K562 (cell line): ENCODE measurements at regions not wholly inside any gene's neighbourhood (a gene's known extent, or its start where the extent isn't known, plus 50 kb on each side); places are given as distances from the start of the nearest gene placed in this dataset.

Experiments used
- CUX1 ChIP-seq: fragments of 200-800 bp; sonication (Bioruptor generic); IDR thresholded peaks from 2 replicates; pipeline ENCODE4 v1.6.1; 2016; ENCODE audit warnings: missing genetic modification characterization, missing compliant biosample characterization
- DMBX1 ChIP-seq: fragments of 250-450 bp; sonication (Bioruptor Pico); IDR thresholded peaks from 2 replicates; pipeline ENCODE4 v1.8.0; 2022; ENCODE audit warnings: inconsistent platforms, mild to moderate bottlenecking, moderate library complexity, borderline replicate concordance
- EGR1 ChIP-seq: fragments of 450-650 bp; conservative IDR thresholded peaks from 2 replicates; pipeline ENCODE4 v1.6.1; 2017; ENCODE audit warnings: mild to moderate bottlenecking
- GABPA ChIP-seq: fragments of 200-800 bp; sonication (Bioruptor generic); conservative IDR thresholded peaks from 2 replicates; pipeline ENCODE4 v1.6.1; 2016; ENCODE audit warnings: low read depth, missing genetic modification characterization, missing compliant biosample characterization
- HBP1 ChIP-seq: fragments of 450-650 bp; formaldehyde crosslinking; IDR thresholded peaks from 2 replicates; pipeline ENCODE4 v1.4.0; 2022; ENCODE audit warnings: missing genetic modification characterization
- HMBOX1 ChIP-seq: sonication (generic); IDR thresholded peaks from 2 replicates; pipeline ENCODE4 v1.6.1; 2016
- JUNB ChIP-seq: fragments of 450-650 bp; formaldehyde crosslinking; conservative IDR thresholded peaks from 2 replicates; pipeline ENCODE4 v1.4.0; 2020; ENCODE audit warnings: mild to moderate bottlenecking
- MCM5 ChIP-seq: fragments of 450-650 bp; IDR thresholded peaks from 2 replicates; pipeline ENCODE4 v1.6.1; 2016; ENCODE audit warnings: low read depth
- MXI1 ChIP-seq: IDR thresholded peaks from 2 replicates; pipeline ENCODE4 v1.6.1; 2011; ENCODE audit warnings: low read depth, mild to moderate bottlenecking, improper control_type of control experiment, low read length
- SMARCE1 ChIP-seq: fragments of 450-650 bp; IDR thresholded peaks from 2 replicates; pipeline ENCODE4 v1.7.1; 2016; ENCODE audit warnings: mild to moderate bottlenecking
- ZC3H4 ChIP-seq: sonication (generic); formaldehyde crosslinking; IDR thresholded peaks from 2 replicates; pipeline ENCODE4 v1.9.0; 2021; ENCODE audit warnings: missing genetic modification reagents, borderline replicate concordance
- ZNF699 ChIP-seq: fragments of 250-450 bp; sonication (Bioruptor Pico); IDR thresholded peaks from 2 replicates; pipeline ENCODE4 v1.8.0; 2021; ENCODE audit warnings: mild to moderate bottlenecking, moderate library complexity; ENCODE audit not compliant: insufficient replicate concordance
- TF ChIP-seq, protein P1 (sequence below): fragments of 450-650 bp; IDR thresholded peaks from 2 replicates; pipeline ENCODE4 v1.6.1; 2016; ENCODE audit warnings: borderline replicate concordance

- TF ChIP-seq ZC3H4 (CRISPR knock-in tag) (no peak), HMBOX1 (no peak), CUX1 (CRISPR knock-in tag) (no peak), ZNF699 (CRISPR knock-in tag) (no peak), MCM5 (no peak), MXI1 (no peak), JUNB (CRISPR knock-in tag) (no peak), SMARCE1 (no peak), EGR1 (no peak), GABPA (tag) (no peak), HBP1 (no peak), DMBX1 (CRISPR knock-in tag) (no peak)
- TF ChIP-seq, protein P1, sequence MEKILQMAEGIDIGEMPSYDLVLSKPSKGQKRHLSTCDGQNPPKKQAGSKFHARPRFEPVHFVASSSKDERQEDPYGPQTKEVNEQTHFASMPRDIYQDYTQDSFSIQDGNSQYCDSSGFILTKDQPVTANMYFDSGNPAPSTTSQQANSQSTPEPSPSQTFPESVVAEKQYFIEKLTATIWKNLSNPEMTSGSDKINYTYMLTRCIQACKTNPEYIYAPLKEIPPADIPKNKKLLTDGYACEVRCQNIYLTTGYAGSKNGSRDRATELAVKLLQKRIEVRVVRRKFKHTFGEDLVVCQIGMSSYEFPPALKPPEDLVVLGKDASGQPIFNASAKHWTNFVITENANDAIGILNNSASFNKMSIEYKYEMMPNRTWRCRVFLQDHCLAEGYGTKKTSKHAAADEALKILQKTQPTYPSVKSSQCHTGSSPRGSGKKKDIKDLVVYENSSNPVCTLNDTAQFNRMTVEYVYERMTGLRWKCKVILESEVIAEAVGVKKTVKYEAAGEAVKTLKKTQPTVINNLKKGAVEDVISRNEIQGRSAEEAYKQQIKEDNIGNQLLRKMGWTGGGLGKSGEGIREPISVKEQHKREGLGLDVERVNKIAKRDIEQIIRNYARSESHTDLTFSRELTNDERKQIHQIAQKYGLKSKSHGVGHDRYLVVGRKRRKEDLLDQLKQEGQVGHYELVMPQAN, result no peak
Measured at GRCh38 chr13:104954210-104954609, 1581.3 kb downstream of the EFNB2 start.
